ENCODE measurements at regions not wholly inside any gene's neighbourhood (a gene's known extent, or its start where the extent isn't known, plus 50 kb on each side); places are given as distances from the start of the nearest gene placed in this dataset.

DNA sequence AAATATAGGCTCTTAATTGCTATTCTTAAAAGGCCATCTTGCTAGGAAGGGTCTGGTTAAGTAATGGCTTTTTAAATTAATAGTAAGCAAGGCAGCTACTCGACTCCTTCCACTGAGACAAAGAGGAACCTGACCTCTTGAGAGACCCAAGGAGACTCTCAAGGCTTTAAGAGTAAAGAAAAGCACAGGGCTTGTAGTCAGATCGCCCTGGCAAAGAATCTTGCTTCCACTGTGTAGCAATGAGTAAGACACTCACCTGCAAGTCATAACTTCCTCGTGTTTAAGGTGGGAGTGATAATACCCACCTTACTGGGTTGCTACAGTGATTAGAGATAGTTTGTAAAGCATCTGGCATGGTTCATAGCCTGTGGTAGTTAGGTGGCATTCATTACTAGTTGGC is 274.5 kb downstream of the TSN start:
- Histone ChIP-seq H2AFZ (ENCODE audit: low read length) (no peak overlapping the region), H2BK15ac (ENCODE audit: low read length) (no peak overlapping the region), H4K8ac (ENCODE audit: low read depth, low read length) (no peak overlapping the region), H3K9ac (ENCODE audit: low read depth, low read length, poor library complexity) (no peak overlapping the region), H3K4me1 (ENCODE audit: control insufficient read depth in 2 of 2, insufficient read depth in 1 of 2, low read depth in 1 of 2, low read length in 2 of 2) (peaks cover 0 to 12% of the 10 kb centered on the region in 2 donors), H3K27ac (replicated peaks; ENCODE audit: low read length) (no peak overlapping the region), H2BK12ac (ENCODE audit: low read length) (no peak overlapping the region), H3K36me3 (replicated peaks in 1 of 2; ENCODE audit: control insufficient read depth in 2 of 2, insufficient read depth in 2 of 2, low read length in 2 of 2) (no peaks in the 10 kb centered on the region), H3K27me3 (ENCODE audit: control insufficient read depth in 3 of 3, insufficient read depth in 3 of 3, low read depth in 1 of 3, low read length in 3 of 3) (no peaks in the 10 kb centered on the region), H3K4ac (ENCODE audit: low read length) (no peak overlapping the region), H3K23ac (ENCODE audit: low read depth, low read length, poor library complexity) (no peak overlapping the region), H2BK120ac (ENCODE audit: low read depth, low read length) (no peak overlapping the region), H3K9me3 (replicated peaks in 1 of 2; ENCODE audit: control insufficient read depth in 2 of 2, insufficient read depth in 1 of 2, low read depth in 1 of 2, low read length in 2 of 2) (no peaks in the 10 kb centered on the region), H4K91ac (ENCODE audit: low read depth, low read length, poor library complexity) (no peak overlapping the region), H2AK5ac (ENCODE audit: low read depth, low read length) (no peak overlapping the region), H3K14ac (ENCODE audit: low read length) (no peak overlapping the region), H2BK5ac (ENCODE audit: low read length) (no peak overlapping the region), H3K4me3 (ENCODE audit: low read length in 2 of 2) (no peak overlapping the region), H3K18ac (ENCODE audit: low read length) (no peak overlapping the region), H3K79me1 (ENCODE audit: low read depth, low read length) (no peaks in the 10 kb centered on the region), H3K4me2 (ENCODE audit: insufficient read depth, low read length, poor library complexity, severe bottlenecking) (no peak overlapping the region)
- WGBS, 2 donors (ENCODE audit: extremely low coverage in 2 of 2, insufficient read length in 2 of 2, insufficient replicate concordance in 1 of 2): no CpG with 5 or more reads among the region's 3 CpGs
- DNase-seq (ENCODE audit: low spot score): no peak

DNA sequence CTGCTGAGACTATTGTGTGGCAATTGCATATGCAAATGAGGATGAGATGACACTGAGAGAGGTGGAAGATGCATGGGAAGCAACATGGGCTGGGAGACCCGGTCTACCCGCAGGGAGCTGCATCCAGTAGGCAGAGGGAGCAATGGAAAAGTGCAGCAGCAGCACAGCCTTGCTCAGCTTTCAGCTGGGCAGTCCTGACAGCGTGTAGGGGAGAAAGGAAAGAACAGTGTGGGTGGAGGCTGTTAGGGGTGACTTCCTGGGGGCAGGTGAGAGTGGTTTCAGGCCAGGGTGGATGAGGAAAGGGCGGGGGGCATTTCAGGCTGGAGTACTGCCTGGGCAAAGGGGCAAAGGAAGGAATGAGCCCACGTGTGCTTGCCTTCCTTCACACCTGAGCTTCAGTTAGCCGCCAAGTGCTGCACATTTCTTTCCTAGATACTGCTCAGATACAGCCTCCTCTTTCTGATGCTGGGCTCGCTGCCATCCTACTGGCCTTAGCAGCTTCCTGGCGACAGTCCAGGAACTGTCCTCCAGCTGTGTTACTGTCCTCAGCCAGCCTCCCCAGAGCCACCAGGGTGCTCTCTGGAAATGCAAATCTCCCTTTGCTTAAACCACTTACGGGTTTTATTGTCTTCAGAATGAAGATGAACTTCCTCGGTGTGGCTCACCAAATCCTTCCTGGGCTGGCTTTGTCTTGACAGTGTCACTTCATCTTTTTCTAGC is 276.3 kb downstream of the TSN start:
- H2BK12ac ChIP-seq (ENCODE audit: low read length): no peak overlapping the region
- H3K23ac ChIP-seq (ENCODE audit: low read depth, low read length, poor library complexity): no peak overlapping the region
- no peaks in the 10 kb centered on the region for H3K36me3 ChIP-seq (replicated peaks in 1 of 2; ENCODE audit: control insufficient read depth in 2 of 2, insufficient read depth in 2 of 2, low read length in 2 of 2)
- H3K4me3 ChIP-seq (ENCODE audit: low read length in 2 of 2): no peak overlapping the region
- peak overlapping the region; percentile 41 for H2BK15ac ChIP-seq (ENCODE audit: low read length)
- no peak overlapping the region for H2AK5ac ChIP-seq (ENCODE audit: low read depth, low read length)
- no peak overlapping the region for H2BK120ac ChIP-seq (ENCODE audit: low read depth, low read length)
- no peaks in the 10 kb centered on the region for H3K9me3 ChIP-seq (replicated peaks in 1 of 2; ENCODE audit: control insufficient read depth in 2 of 2, insufficient read depth in 1 of 2, low read depth in 1 of 2, low read length in 2 of 2)
- no peak overlapping the region for H4K91ac ChIP-seq (ENCODE audit: low read depth, low read length, poor library complexity)
- peaks cover 0 to 18% of the 10 kb centered on the region in 2 donors for H3K4me1 ChIP-seq (ENCODE audit: control insufficient read depth in 2 of 2, insufficient read depth in 1 of 2, low read depth in 1 of 2, low read length in 2 of 2)
- H4K8ac ChIP-seq (ENCODE audit: low read depth, low read length): no peak overlapping the region
- H3K18ac ChIP-seq (ENCODE audit: low read length): peak overlapping the region; percentile 20
- H3K4me2 ChIP-seq (ENCODE audit: insufficient read depth, low read length, poor library complexity, severe bottlenecking): no peak overlapping the region
- no peak overlapping the region for H3K27ac ChIP-seq (replicated peaks; ENCODE audit: low read length)
- H3K14ac ChIP-seq (ENCODE audit: low read length): no peak overlapping the region
- no peak overlapping the region for H2BK5ac ChIP-seq (ENCODE audit: low read length)
- no peaks in the 10 kb centered on the region for H3K27me3 ChIP-seq (ENCODE audit: control insufficient read depth in 3 of 3, insufficient read depth in 3 of 3, low read depth in 1 of 3, low read length in 3 of 3)
- no peak overlapping the region for H3K9ac ChIP-seq (ENCODE audit: low read depth, low read length, poor library complexity)
- no peaks in the 10 kb centered on the region for H3K79me1 ChIP-seq (ENCODE audit: low read depth, low read length)
- no peak for DNase-seq (ENCODE audit: low spot score)
- H2AFZ ChIP-seq (ENCODE audit: low read length): no peak overlapping the region
- no CpG with 5 or more reads among the region's 10 CpGs for WGBS, 2 donors (ENCODE audit: extremely low coverage in 2 of 2, insufficient read length in 2 of 2, insufficient replicate concordance in 1 of 2)
- H3K4ac ChIP-seq (ENCODE audit: low read length): no peak overlapping the region

DNA sequence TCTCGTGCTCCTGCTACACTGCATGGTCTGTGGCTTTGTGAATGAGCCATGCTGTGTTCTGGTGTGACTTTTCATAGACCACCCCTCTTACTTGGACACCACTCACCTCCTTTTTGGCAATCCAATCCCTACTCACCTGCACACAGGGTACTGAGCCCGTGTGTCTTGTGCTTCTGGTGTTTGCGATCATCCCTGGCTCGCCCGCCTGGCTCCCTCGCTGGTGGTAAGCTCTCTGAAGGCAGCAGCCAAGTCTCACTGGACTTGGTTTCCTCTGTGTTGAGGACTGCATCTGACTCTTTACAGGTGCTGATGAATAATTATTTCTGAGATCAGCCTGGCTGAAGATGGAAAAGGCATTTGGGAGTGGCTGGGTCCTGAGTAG is 276.8 kb downstream of the TSN start:
- Histone ChIP-seq H2AFZ (ENCODE audit: low read length) (no peak overlapping the region), H2BK5ac (ENCODE audit: low read length) (no peak overlapping the region), H3K9me3 (replicated peaks in 1 of 2; ENCODE audit: control insufficient read depth in 2 of 2, insufficient read depth in 1 of 2, low read depth in 1 of 2, low read length in 2 of 2) (no peaks in the 10 kb centered on the region), H3K4me1 (ENCODE audit: control insufficient read depth in 2 of 2, insufficient read depth in 1 of 2, low read depth in 1 of 2, low read length in 2 of 2) (peaks cover 0 to 18% of the 10 kb centered on the region in 2 donors), H3K79me1 (ENCODE audit: low read depth, low read length) (no peaks in the 10 kb centered on the region), H3K4me3 (ENCODE audit: low read length in 2 of 2) (no peak overlapping the region), H4K8ac (ENCODE audit: low read depth, low read length) (no peak overlapping the region), H3K36me3 (replicated peaks in 1 of 2; ENCODE audit: control insufficient read depth in 2 of 2, insufficient read depth in 2 of 2, low read length in 2 of 2) (no peaks in the 10 kb centered on the region), H3K23ac (ENCODE audit: low read depth, low read length, poor library complexity) (no peak overlapping the region), H3K27me3 (ENCODE audit: control insufficient read depth in 3 of 3, insufficient read depth in 3 of 3, low read depth in 1 of 3, low read length in 3 of 3) (no peaks in the 10 kb centered on the region), H3K18ac (ENCODE audit: low read length) (no peak overlapping the region), H2BK12ac (ENCODE audit: low read length) (peak overlapping the region; percentile 17), H3K14ac (ENCODE audit: low read length) (no peak overlapping the region), H4K91ac (ENCODE audit: low read depth, low read length, poor library complexity) (no peak overlapping the region), H3K4ac (ENCODE audit: low read length) (no peak overlapping the region), H2BK15ac (ENCODE audit: low read length) (no peak overlapping the region), H2BK120ac (ENCODE audit: low read depth, low read length) (no peak overlapping the region), H2AK5ac (ENCODE audit: low read depth, low read length) (peak overlapping the region; percentile 36), H3K9ac (ENCODE audit: low read depth, low read length, poor library complexity) (no peak overlapping the region), H3K27ac (replicated peaks; ENCODE audit: low read length) (no peak overlapping the region), H3K4me2 (ENCODE audit: insufficient read depth, low read length, poor library complexity, severe bottlenecking) (no peak overlapping the region)
- WGBS, 2 donors (ENCODE audit: extremely low coverage in 2 of 2, insufficient read length in 2 of 2, insufficient replicate concordance in 1 of 2): no CpG with 5 or more reads among the region's 6 CpGs
- DNase-seq (ENCODE audit: low spot score): no peak

DNA sequence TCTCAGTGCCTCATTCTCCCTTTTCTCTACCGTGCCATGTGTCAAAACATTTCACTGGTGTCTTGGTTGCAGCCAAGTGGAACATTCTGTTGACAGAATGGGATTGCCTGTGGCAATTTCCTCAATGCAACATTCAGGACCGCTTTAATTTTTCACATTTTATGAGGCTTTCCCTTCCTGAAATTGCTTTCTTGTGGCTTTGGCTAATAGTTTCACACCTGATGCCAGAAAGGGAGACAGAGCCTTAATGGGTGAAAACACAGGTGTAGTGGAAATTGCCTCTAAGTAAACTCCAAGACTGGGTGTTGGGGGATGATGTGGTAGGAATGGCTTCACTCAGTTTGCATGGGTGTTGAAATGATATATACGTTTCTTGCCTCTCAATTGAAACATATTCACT is 278.3 kb downstream of the TSN start:
- H3K9ac ChIP-seq (ENCODE audit: low read depth, low read length, poor library complexity): no peak overlapping the region
- H2AK5ac ChIP-seq (ENCODE audit: low read depth, low read length): no peak overlapping the region
- H4K8ac ChIP-seq (ENCODE audit: low read depth, low read length): no peak overlapping the region
- H2AFZ ChIP-seq (ENCODE audit: low read length): no peak overlapping the region
- no peaks in the 10 kb centered on the region for H3K79me1 ChIP-seq (ENCODE audit: low read depth, low read length)
- H3K27me3 ChIP-seq (ENCODE audit: control insufficient read depth in 3 of 3, insufficient read depth in 3 of 3, low read depth in 1 of 3, low read length in 3 of 3): no peaks in the 10 kb centered on the region
- H4K91ac ChIP-seq (ENCODE audit: low read depth, low read length, poor library complexity): no peak overlapping the region
- no peaks in the 10 kb centered on the region for H3K9me3 ChIP-seq (replicated peaks in 1 of 2; ENCODE audit: control insufficient read depth in 2 of 2, insufficient read depth in 1 of 2, low read depth in 1 of 2, low read length in 2 of 2)
- H3K4me3 ChIP-seq (ENCODE audit: low read length in 2 of 2): no peak overlapping the region
- no peak overlapping the region for H3K4ac ChIP-seq (ENCODE audit: low read length)
- no peak overlapping the region for H2BK120ac ChIP-seq (ENCODE audit: low read depth, low read length)
- no peak overlapping the region for H2BK5ac ChIP-seq (ENCODE audit: low read length)
- no peak overlapping the region for H2BK12ac ChIP-seq (ENCODE audit: low read length)
- H3K27ac ChIP-seq (replicated peaks; ENCODE audit: low read length): peak overlapping the region; percentile 39
- no peak overlapping the region for H2BK15ac ChIP-seq (ENCODE audit: low read length)
- H3K4me2 ChIP-seq (ENCODE audit: insufficient read depth, low read length, poor library complexity, severe bottlenecking): no peak overlapping the region
- no CpG with 5 or more reads among the region's 3 CpGs for WGBS, 2 donors (ENCODE audit: extremely low coverage in 2 of 2, insufficient read length in 2 of 2, insufficient replicate concordance in 1 of 2)
- no peak overlapping the region for H3K14ac ChIP-seq (ENCODE audit: low read length)
- no peak overlapping the region for H3K23ac ChIP-seq (ENCODE audit: low read depth, low read length, poor library complexity)
- H3K18ac ChIP-seq (ENCODE audit: low read length): no peak overlapping the region
- no peaks in the 10 kb centered on the region for H3K36me3 ChIP-seq (replicated peaks in 1 of 2; ENCODE audit: control insufficient read depth in 2 of 2, insufficient read depth in 2 of 2, low read length in 2 of 2)
- no peak for DNase-seq (ENCODE audit: low spot score)
- peaks cover 0 to 18% of the 10 kb centered on the region in 2 donors for H3K4me1 ChIP-seq (ENCODE audit: control insufficient read depth in 2 of 2, insufficient read depth in 1 of 2, low read depth in 1 of 2, low read length in 2 of 2)

Data from neuronal stem cell (in vitro differentiated cells).